ENCODE measurements at regions not wholly inside any gene's neighbourhood (a gene's known extent, or its start where the extent isn't known, plus 50 kb on each side); places are given as distances from the start of the nearest gene placed in this dataset.

DNA sequence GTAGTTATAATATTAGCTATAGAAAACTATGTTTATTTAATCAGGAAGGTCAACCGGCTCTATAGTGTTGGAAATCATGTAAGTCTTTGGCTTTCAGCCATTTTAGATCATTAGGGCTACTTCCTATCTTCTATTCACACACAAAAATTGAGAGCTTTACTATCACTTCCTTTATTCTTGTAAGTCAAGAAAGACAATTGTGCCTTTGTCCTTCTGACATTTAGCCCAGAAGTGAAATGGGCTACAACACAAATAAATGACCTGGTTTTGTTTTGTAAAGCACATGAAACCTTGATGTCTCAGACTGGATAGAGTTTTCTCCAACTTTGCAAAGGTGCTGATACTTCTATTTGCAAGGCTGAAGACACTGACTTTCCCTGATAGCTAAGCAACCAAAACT, 122.4 kb upstream of the ACSL4 start:
- Histone ChIP-seq H3K4me1 (ENCODE audit: insufficient read depth, low read length) (no peaks in the 10 kb centered on the region; the same call in 1 of the 2 replicates), H3K9ac (ENCODE audit: low read depth, low read length) (no peak overlapping the region), H3K9me3 (ENCODE audit: control insufficient read depth, insufficient read depth, low read length) (peaks cover 7% of the 10 kb centered on the region)

DNA sequence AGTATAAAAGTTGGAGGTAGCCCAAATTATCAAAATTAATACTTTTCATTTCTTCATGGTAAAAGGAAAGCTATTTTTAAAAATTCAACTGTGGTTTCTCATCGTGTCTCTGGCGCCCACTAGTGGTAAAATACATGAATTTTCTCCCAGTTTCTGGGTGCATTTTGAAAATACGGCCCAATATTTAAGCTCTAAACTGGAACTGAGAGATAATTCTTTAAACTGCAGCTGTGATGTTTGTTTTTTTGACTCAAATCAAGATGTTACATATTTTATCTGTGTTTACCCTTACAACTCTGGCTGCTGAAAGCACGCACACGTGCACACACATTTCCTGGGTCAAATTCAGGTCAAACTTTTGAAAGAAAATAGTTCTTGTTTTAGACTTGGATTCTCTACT, 123.9 kb upstream of the ACSL4 start:
- Histone ChIP-seq H3K9ac (ENCODE audit: low read depth, low read length) (no peak overlapping the region), H3K4me1 (ENCODE audit: insufficient read depth, low read length) (no peaks in the 10 kb centered on the region; the same call in 1 of the 2 replicates), H3K36me3 (ENCODE audit: insufficient read depth, low read length) (no peaks in the 10 kb centered on the region), H3K9me3 (ENCODE audit: control insufficient read depth, insufficient read depth, low read length) (peaks cover 7% of the 10 kb centered on the region)

More for the DNA sequence above, 122.4 kb upstream of the ACSL4 start:
- H3K36me3 ChIP-seq (ENCODE audit: insufficient read depth, low read length) = no peaks in the 10 kb centered on the region

- H3K36me3 ChIP-seq (ENCODE audit: insufficient read depth, low read length) = no peaks in the 10 kb centered on the region
- peaks cover 7% of the 10 kb centered on the region for H3K9me3 ChIP-seq (ENCODE audit: control insufficient read depth, insufficient read depth, low read length)
- H3K9ac ChIP-seq (ENCODE audit: low read depth, low read length) = no peak overlapping the region
- no peaks in the 10 kb centered on the region; the same call in 1 of the 2 replicates for H3K4me1 ChIP-seq (ENCODE audit: insufficient read depth, low read length)
These were observed 124.6 kb upstream of the ACSL4 start for GRCh38 chrX:109857584-109858228.

DNA sequence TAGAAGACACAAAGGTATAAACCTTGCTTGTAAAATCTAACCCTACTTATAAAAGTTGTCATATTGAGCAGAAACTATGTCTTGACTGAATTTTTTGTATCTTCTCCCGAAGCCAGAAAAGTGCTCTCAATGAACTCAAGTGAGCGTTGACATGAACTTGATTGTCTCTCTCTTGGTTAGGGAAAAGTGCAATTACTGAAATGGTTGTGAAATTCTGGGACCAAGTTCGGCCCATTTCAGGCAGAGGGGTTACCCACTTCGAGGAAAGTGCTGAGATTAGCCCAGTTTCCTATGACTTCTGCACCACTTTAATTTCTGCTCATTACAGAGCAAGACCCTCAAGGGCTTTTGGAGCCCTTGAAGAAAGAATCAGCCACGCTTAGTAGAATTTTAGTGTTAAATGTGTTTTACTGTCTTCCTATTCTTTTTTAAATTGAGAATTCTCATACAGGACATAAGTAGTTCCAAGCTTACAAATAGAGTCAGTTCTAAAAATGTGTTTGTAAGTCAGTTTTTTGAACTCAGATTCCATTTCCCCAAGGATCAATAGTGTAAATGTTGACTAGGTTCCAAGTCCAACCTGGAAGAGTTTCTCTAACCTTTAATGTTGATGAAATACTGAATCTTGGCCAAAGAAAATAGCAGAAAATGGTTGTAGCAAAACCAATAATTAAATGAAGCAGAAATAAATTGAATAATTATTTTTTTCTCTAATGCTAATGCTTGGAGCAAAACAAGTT, 125.7 kb upstream of the ACSL4 start:
- H3K9ac ChIP-seq (ENCODE audit: low read depth, low read length) = no peak overlapping the region
- H3K9me3 ChIP-seq (ENCODE audit: control insufficient read depth, insufficient read depth, low read length) = 0 out of 2 replicates have a peak, but pooled peaks cover under 1% of the 10 kb centered on the region
- H3K4me1 ChIP-seq (ENCODE audit: insufficient read depth, low read length) = no peaks in the 10 kb centered on the region; the same call in 1 of the 2 replicates
- H3K36me3 ChIP-seq (ENCODE audit: insufficient read depth, low read length) = no peaks in the 10 kb centered on the region

GRCh38 chrX:109859651-109860050, 126.6 kb upstream of the ACSL4 start:
- no peaks in the 10 kb centered on the region for H3K9me3 ChIP-seq (ENCODE audit: control insufficient read depth, insufficient read depth, low read length)
- H3K36me3 ChIP-seq (ENCODE audit: insufficient read depth, low read length) = no peaks in the 10 kb centered on the region
- H3K4me1 ChIP-seq (ENCODE audit: insufficient read depth, low read length) = no peaks in the 10 kb centered on the region; the same call in 1 of the 2 replicates
- H3K9ac ChIP-seq (ENCODE audit: low read depth, low read length) = no peak overlapping the region

GRCh38 chrX:109862433-109862832, 129.4 kb upstream of the ACSL4 start:
- Histone ChIP-seq H3K36me3 (ENCODE audit: insufficient read depth, low read length) (no peaks in the 10 kb centered on the region), H3K9me3 (ENCODE audit: control insufficient read depth, insufficient read depth, low read length) (no peaks in the 10 kb centered on the region), H3K9ac (ENCODE audit: low read depth, low read length) (no peak overlapping the region), H3K4me1 (ENCODE audit: insufficient read depth, low read length) (no peaks in the 10 kb centered on the region)

- no peak overlapping the region for H3K9ac ChIP-seq (ENCODE audit: low read depth, low read length)
- H3K4me1 ChIP-seq (ENCODE audit: insufficient read depth, low read length) = no peaks in the 10 kb centered on the region
- H3K36me3 ChIP-seq (ENCODE audit: insufficient read depth, low read length) = no peaks in the 10 kb centered on the region
- no peaks in the 10 kb centered on the region for H3K9me3 ChIP-seq (ENCODE audit: control insufficient read depth, insufficient read depth, low read length)
These were observed 130.8 kb upstream of the ACSL4 start for GRCh38 chrX:109863811-109864210.

- no peaks in the 10 kb centered on the region for H3K36me3 ChIP-seq (ENCODE audit: insufficient read depth, low read length)
- no peak overlapping the region for H3K9ac ChIP-seq (ENCODE audit: low read depth, low read length)
- H3K4me1 ChIP-seq (ENCODE audit: insufficient read depth, low read length) = no peaks in the 10 kb centered on the region
- no peaks in the 10 kb centered on the region for H3K9me3 ChIP-seq (ENCODE audit: control insufficient read depth, insufficient read depth, low read length)
These were observed 131.6 kb upstream of the TMEM164 start for GRCh38 chrX:109871121-109871888.

GRCh38 chrX:109872021-109872732, 130.7 kb upstream of the TMEM164 start:
- no peaks in the 10 kb centered on the region for H3K36me3 ChIP-seq (ENCODE audit: insufficient read depth, low read length)
- no peaks in the 10 kb centered on the region for H3K4me1 ChIP-seq (ENCODE audit: insufficient read depth, low read length)
- no peak overlapping the region for H3K9ac ChIP-seq (ENCODE audit: low read depth, low read length)
- no peaks in the 10 kb centered on the region for H3K9me3 ChIP-seq (ENCODE audit: control insufficient read depth, insufficient read depth, low read length)

DNA sequence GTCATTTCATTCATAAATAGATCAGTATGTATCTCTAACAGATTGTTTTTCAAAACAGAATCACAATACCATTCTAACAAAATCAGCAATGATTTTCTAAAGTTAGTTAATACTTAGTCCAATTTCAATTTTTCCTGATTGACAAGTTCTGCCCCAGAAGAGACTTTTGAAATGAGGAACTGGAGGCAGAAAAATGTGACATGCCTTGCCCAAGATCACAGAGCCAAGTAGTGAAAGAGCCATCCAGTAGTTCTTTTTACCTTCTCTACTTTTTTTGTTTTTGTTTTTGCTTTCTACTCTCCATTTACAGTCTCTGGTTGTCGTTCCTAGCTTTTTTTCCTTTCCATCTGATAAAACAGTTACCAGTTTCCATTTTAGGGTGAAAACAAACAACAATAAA, 129.3 kb upstream of the TMEM164 start:
- Histone ChIP-seq H3K4me1 (ENCODE audit: insufficient read depth, low read length) (no peaks in the 10 kb centered on the region), H3K9ac (ENCODE audit: low read depth, low read length) (no peak overlapping the region), H3K9me3 (ENCODE audit: control insufficient read depth, insufficient read depth, low read length) (no peaks in the 10 kb centered on the region), H3K36me3 (ENCODE audit: insufficient read depth, low read length) (no peaks in the 10 kb centered on the region)

GRCh38 chrX:109873983-109874382, 128.9 kb upstream of the TMEM164 start:
- no peaks in the 10 kb centered on the region for H3K36me3 ChIP-seq (ENCODE audit: insufficient read depth, low read length)
- no peaks in the 10 kb centered on the region for H3K4me1 ChIP-seq (ENCODE audit: insufficient read depth, low read length)
- no peak overlapping the region for H3K9ac ChIP-seq (ENCODE audit: low read depth, low read length)

DNA sequence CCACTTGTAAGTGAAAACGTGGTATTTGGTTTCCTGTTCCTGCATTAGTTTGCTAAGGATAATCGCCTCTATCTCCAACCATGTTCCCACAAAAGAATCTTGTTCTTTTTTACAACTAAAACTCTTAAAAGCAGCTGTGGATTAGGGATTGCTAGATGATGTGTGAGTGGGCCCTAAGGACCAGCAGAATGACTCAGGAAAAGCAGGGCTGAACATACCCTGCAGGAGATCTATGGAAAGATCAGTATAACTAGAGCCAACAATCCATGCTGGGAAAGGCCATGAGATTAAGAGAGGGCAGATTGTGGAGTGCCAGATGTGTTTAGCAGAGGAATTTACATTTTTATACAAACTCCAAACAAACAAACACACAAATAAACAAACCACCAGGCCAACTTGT, 128.4 kb upstream of the TMEM164 start:
- Histone ChIP-seq H3K9me3 (ENCODE audit: control insufficient read depth, insufficient read depth, low read length) (no peaks in the 10 kb centered on the region), H3K4me1 (ENCODE audit: insufficient read depth, low read length) (no peaks in the 10 kb centered on the region), H3K36me3 (ENCODE audit: insufficient read depth, low read length) (no peaks in the 10 kb centered on the region), H3K9ac (ENCODE audit: low read depth, low read length) (no peak overlapping the region)

More at GRCh38 chrX:109873983-109874382, 128.9 kb upstream of the TMEM164 start:
- H3K9me3 ChIP-seq (ENCODE audit: control insufficient read depth, insufficient read depth, low read length) = no peaks in the 10 kb centered on the region

- Histone ChIP-seq H3K9me3 (ENCODE audit: control insufficient read depth, insufficient read depth, low read length) (no peaks in the 10 kb centered on the region), H3K9ac (ENCODE audit: low read depth, low read length) (no peak overlapping the region), H3K36me3 (ENCODE audit: insufficient read depth, low read length) (no peaks in the 10 kb centered on the region), H3K4me1 (ENCODE audit: insufficient read depth, low read length) (no peaks in the 10 kb centered on the region)
These were observed 127.1 kb upstream of the TMEM164 start for GRCh38 chrX:109875831-109876230.

DNA sequence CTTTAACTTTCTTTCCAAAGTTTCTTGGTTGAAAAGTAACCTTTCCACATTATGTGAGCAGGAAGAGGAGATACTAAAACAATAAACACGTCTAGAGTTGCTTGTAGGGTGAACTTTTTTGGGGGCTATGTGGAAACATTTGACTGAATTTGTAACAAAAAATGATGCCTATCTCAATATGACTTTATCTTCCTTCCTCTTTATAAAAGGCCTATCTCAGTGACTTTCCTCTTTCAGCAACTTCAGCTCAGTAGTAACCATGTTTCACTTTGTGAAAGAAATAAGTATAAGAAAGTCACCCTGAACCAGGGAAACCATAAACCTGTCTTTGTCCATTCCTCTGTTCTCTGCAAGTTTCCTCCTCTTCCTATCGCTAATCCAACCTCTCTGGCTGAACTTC, 124.7 kb upstream of the TMEM164 start:
- Histone ChIP-seq H3K36me3 (ENCODE audit: insufficient read depth, low read length) (no peaks in the 10 kb centered on the region), H3K9me3 (ENCODE audit: control insufficient read depth, insufficient read depth, low read length) (no peaks in the 10 kb centered on the region), H3K4me1 (ENCODE audit: insufficient read depth, low read length) (no peaks in the 10 kb centered on the region), H3K9ac (ENCODE audit: low read depth, low read length) (no peak overlapping the region)
